DLD1 (cell line): ENCODE measurements at regions not wholly inside any gene's neighbourhood (a gene's known extent, or its start where the extent isn't known, plus 50 kb on each side); places are given as distances from the start of the nearest gene placed in this dataset.

Experiments
- in situ Hi-C: cut with HindIII; loops from 2 replicates; pipeline ENCODE4 v1.10.0; 2017; ENCODE audit warnings: low sequenced_read_pairs

DNA sequence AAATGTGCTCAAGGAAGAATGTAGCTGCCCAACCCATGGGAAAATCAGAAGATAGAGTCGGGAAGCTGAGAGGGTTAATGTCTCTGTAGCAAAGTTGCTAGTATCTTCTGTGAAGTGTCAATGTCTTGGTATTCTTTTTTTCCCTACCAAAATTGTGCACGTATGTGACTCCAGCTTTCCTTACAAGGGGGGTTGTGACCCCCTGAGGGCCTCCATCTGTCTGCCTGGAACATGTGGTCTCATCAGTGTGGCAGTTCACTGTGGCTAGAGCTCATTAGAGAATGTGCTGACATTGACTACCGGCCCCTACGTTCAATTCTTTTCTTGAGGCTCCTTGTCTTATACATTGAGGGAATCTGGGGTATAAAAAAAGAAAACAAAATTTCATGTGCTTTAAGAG, 725.2 kb upstream of the CELF2 start:
- in situ Hi-C loops = no loop called here

DNA sequence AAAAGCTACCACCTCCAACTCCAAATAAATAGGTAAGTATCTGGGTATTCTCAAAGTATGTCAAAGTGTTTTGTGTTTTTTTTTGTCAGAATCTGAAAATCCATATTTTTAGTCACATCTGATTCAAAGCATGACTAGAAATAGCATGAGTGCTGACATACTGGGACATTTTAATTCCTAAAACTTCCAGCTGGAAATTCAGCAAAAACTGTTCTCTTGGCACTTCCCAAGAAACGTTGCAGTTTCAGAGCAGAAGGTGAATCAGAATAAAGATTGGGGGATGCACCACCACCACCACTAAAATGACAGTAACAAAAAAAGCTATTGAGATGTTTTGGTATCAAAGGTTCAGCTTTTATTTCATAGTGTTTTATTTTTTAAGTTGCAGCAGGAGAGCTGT, 724.6 kb upstream of the CELF2 start:
- in situ Hi-C loops = no loop called here

DNA sequence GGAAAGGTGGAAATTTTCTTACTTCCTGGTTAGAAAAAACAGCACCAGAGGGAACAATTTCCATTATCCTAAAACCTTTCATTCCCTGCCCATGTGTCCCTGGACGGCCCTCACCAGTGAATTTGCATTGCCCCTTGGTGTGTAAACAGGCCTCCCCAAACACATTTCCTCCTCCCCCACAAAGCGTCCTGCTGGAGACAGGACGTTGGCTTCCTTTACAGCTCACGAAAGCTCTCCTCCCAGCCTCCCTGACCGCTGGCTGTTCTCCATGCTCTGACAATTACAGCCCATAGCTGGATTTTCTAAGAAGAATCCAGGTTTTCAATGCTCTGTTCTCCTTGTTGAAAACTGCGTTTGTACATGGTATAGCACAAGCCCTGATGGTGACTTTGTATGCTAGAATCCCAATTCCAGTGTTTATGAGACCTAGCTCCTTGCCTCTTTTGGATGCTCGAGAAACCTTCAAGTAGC, 724.2 kb upstream of the CELF2 start:
- in situ Hi-C loops = no loop called here

DNA sequence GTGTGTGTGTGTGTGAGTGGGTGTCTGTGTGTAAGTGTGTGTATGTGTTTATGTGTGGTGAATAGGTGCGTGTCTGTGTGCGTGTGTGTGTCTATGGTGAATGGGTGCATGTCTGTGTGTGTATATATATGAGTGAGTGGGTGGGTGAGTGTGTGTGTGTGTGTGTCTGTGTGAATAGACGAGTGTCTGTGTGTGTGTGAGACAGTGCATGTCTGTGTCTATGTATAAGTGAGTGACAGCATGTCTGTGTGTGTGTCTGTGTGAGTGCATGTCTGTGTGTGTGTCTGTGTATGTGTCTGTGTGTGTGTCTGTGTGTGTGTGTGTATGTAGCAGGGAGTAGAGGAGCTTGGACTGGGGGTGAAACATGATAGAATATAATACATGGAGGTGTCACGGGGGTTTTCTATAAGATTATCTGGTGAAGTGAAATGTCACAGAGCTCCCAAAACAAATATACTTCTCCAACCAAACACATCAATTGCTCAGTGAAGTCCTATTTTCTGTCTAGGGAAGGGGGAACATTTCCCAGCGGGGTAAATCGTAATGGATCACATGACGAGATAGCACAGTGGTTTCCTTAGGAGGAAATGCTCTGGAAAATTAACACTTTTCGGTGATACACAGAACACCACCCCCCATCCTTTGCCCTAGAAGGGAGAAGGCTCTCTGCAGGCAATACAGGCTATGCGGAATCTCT, 723.3 kb upstream of the CELF2 start:
- in situ Hi-C loops = no loop called here

DNA sequence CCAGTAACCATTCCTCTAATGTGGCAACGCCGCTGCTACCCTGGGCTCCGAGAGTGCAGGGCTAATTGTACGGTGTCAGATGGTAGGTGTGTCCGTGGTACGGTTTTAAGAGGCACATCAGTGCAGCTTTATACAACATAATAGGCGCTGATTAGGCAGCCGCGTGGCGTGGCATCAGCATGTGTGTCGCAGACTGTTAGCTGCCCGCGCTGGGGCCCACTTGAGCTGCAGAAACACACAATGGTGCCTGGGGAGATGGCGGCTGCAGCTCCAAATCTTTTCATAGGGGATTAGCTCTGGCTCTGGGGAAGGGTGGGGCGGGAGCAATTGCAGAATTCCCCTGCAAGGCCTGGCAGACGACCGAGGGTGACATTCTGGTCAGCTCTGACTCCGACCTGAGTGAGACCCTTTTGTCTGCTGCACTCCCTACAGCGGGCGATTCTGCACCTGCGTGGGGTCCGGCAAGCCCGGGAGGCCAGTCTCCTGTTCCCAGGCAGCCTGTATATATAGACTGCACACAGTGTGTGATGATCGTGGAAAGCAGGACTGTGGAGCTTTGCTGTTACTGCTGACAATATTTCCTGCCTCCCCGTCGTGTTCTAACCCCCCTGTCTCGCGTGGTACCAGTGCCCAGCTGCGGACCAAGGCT, 722.7 kb upstream of the CELF2 start:
- in situ Hi-C loops = no loop called here

DNA sequence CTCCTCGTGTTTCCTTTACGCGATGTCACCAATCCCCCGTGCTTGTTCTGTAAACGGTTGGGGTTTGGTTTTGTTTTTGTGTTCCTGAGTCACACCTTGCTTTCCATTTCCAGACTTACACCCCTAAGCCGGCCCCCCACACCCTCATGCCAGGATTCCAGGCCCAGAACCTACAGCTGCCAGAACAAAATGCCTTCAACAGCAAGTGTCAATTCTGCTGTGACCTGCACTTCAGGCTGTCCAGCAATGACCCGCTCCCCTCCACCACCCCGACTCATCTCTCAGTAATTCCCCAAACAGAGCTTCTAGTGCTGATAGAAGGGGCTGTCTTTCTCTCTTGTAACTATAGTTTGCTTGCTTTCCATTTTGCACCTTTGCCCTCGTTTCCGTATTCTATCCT, 722.1 kb upstream of the CELF2 start:
- in situ Hi-C loops = no loop called here

DNA sequence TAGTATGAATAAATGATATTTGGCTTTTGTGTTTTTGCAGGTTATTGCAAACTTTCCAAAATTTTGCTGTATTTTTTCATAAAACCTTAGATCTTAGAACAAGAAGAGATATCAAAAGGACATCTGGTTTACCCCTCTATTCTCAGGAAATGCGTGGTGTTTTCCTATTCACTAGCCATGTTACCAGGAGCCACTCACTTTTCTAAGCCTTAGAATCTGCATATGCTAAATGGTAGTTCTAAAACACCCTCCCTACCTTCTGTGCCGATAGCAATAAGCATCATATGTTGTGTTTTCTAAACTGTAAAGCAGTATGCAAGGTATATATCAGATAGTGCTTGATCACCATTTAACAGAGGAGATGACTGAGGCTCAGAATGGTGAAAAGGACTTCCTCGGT, 715.0 kb upstream of the CELF2 start:
- in situ Hi-C loops = no loop called here

DNA sequence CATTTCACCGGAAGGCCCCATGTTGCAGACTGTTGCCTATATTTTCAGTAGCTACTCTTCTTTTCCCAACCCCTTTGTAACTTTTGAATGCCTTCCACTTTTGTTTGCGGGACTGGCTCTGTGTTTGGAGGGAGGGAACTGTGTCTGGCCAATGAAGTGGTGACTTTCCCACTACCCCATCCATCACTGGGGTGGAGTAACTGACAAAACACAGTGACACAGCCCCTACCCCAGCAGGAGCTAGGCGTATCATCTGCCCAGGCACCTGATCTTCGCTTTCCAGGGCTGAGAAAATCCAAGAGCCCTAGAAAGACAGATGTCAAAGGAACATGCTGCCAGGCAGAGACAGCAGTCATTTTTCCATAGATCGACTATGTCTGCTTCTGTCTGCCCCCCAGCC, 710.6 kb upstream of the CELF2 start:
- in situ Hi-C loops = no loop called here

DNA sequence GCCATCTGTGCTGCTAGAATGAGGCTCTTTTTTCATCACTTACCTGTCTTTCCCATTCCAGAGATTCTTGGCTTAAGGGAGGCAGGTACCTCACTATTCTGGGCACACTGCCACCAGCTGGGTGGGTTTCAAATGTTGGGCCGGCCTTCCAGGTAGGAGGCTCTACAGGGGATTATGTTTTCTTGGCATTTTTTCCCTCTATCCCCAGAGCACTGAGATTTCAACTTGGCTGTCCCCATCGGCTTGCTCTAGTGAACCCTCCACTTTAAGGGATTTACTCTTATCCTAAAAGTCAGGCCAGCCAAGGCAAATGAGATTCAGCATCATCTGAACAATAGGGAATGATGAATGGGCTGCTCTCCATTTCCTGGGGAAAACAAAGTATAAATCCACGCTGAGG, 710.1 kb upstream of the CELF2 start:
- in situ Hi-C loops = no loop called here

DNA sequence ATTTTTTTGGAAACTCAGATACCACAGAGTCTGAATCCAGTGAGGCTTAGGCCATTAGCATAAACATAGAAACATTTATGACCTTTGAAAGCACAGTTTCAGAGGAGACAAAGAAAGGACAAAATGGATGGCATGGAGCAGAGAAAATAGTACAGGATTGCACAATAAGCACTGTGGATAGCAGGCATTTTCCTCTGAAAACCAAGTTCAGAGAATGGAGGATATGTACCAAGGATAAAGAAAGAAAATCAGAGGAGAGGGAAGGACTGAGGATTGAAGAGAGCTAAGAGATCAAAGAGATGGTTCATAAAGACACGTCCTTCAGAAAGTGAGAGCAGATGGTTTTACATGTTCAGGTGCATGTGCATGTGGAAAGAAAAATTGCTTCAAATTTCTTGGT, 707.2 kb upstream of the CELF2 start:
- in situ Hi-C loops = no loop called here

DNA sequence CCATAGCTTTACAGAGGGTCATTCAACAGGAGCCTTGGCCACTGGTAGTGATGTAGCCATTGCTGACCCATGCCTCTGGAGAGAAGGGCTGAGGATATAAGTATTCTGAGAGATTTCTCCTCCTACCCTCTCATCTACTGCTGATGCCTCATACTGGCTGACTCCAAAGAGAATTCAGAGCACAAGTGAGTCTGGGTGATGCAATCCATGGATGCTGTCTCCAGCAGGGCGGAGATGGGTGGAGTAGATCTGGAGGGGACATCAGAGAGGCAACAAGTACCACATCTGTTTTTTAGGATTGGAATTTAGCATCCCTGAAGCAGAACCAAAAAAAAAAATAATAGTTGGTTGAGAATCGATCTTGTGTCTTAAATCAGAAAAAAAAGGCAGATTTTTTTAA, 705.7 kb upstream of the CELF2 start:
- in situ Hi-C loops = no loop called here

DNA sequence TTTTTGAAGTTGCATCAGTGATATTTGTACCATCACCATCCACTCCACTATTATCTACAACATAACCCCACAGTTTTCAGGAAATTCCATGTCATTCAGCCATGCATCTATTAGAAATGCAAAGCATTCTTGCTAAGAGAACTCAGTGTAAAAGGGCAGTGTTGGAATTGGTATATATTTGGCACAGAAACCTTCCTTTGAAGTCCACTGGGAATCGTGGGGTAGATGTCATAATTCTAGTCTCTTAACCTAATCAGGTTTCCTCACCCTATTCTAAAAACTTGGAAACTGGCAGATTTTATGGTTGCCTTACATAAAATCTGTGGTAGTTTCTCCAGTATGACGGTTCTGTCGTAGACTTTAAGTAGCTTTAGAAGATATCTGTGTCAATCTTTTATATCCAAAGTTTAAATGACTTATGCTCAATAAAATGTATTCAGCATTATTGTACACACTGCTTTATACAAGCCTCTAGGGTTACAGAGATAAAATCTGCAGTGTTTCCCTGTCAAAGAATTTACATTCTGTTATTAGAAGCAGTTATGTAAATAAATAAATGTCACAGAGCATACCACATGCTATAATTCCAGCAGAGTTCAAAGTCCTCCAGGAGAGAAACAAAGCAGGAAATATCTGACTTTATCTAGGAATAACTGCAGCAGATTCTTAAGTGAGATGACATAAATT, 704.4 kb upstream of the CELF2 start:
- in situ Hi-C loops = no loop called here

DNA sequence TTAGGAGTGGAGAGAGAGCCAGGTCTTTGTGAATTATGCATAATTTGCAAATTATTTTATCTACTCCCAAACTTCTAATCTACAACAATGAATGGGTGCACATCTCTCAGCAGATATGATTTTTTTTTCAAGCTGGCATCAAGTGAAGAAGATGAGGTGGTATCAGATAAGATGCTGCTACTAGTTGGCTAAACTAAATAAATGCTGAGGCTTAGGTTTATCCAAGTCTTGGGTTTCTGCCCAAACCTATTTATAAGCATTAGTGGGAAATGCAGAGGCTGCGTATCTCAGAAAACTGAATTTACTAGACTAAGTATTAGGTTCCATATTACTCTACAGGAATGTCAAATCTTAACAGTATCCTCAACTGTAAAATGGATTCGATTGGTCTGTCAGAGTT, 703.0 kb upstream of the CELF2 start:
- in situ Hi-C loops = no loop called here

DNA sequence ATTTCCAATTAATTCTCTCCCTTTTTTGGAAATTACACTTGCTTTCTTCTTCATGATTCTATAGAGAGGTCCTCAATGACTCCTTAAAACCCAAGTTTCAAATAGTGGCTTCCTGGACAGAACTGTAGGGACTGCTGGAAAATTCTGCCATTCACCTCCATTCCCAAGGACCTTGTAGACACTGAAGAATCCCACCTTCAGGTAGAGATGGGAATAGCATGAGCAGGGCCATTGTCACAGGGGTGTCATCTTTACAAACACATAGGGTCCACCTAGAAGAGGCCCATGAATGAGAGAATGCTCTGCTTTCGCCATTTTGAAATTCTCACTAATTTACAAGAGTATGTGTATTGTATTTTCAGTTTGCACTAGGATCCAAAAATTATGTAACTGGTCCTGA, 701.7 kb upstream of the CELF2 start:
- in situ Hi-C loops = no loop called here

DNA sequence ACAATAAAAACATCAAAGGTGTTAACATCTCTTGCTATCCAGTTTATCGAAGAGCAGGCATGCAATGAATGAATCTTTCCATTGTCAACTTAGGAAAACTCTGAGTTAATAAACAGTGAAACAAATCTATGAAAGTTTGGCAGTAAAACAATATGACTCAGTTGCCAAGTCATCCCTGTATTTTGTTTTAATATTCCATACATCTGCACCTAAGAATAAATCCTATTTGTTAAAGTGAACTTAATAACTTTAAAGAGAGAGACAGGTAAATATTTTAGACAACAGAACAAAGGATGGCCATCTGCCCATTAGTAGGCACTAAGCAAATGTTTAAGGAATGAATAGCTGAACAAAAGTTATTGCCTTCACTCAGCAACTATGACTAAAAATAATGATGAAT, 700.5 kb upstream of the CELF2 start:
- in situ Hi-C loops = no loop called here

DNA sequence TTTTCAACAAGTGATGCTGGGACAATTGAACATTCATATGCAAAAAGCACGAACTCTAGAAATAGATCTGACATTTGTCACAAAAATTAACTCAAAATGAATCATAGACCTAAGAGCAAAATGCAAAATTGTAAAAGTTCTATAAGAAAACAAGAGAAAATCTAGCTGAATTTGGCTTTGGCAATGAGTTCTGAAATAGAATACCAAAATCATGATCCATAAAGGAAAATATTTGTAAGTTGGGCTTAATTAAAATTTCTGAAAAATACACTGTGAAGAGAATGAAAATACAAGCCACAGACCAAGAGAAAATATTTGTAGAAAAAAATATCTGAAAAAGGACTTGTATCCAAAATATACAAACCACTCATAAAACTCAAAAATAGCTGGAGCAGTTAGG, 698.8 kb upstream of the CELF2 start:
- in situ Hi-C loops = no loop called here

DNA sequence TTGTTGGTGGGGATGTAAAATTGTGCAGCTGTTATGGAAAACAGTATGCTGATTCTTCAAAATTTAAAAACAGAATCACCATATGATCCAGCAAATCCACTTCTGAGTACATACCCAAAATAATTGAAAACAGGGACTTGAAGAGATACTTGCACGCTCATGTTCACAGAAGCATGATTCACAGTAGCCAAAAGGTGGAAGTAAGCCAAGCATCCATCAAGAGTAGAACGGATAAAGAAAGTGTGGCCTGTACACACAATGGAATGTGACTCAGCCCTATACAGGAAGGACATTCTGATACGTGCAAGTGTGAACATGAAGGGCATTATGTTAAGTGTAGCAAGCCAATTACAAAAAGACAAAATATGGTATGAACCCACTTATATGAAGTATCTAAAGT, 696.7 kb upstream of the CELF2 start:
- in situ Hi-C loops = no loop called here

DNA sequence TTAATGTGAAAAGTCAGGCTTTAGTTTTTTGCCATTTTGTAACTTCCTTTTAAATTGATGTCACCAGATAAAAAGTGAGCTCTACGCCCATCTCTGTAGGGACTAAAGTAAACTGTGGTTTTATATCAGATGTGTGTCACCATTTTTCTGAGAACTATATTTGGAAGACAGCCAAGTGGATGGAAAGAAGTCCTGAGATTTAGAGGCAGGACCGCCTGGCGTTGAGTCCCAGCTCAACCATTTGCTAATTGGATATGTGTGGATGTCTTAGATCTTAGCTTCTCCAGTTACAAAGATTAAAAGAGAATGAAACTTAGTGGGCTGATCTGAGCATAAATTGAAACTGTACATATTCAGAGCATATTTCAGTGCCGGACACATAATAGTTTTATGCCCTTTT, 691.6 kb upstream of the CELF2 start:
- in situ Hi-C loops = no loop called here

DNA sequence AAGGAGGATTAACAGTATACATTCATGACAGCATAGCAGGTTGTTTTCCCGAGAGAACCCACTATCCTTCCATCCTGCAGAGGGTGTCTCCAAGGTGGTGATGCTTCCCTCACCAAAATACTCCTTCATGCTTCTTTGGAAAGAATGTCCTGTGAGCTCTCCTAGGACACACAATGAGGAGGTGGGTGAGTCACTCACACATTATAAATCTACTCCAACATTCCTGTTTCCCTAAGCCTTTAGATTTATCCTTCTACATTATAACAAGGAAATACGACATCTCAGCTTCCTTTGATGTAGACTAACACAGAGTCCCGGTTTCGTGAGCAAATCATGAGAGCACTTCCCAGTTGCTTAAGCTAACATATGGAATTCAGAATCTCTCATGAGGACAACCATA, 689.7 kb upstream of the CELF2 start:
- in situ Hi-C loops = no loop called here

DNA sequence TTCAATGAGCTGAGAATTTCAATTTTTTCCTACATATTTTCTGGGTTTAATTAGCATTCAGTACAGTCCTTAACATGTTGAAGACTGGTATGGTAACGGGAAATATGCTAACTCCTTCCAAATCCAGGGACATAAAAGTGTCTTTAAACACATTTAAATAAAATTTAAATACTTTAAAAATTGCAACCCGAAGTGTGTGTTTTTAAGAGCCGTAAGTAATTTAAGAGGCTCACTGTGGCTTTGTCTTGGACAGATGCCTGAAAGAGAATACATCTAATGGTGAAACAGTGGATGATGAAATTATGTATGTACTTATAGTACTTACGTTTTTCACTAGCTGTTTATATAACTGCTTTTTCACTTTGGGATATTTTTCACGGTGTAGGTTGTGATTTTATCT, 687.3 kb upstream of the CELF2 start:
- in situ Hi-C loops = no loop called here

DNA sequence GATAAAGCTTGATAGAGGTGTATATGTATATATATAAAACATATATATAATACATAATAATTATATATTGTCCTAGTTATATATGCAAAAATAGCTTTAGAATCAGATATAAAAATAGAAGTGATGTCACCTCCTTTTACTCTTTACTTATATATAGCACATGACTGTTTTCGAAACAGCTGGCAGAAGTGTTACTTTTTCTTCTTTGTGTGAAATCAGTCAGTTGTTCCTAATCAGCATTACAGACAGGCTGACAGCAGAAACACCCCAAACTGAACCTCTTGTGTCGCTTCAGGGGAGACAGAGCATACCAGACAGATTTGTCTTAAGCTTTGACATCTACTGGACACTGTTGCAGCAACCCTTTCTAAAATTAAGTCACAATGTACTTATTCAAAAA, 684.9 kb upstream of the CELF2 start:
- in situ Hi-C loops = no loop called here

DNA sequence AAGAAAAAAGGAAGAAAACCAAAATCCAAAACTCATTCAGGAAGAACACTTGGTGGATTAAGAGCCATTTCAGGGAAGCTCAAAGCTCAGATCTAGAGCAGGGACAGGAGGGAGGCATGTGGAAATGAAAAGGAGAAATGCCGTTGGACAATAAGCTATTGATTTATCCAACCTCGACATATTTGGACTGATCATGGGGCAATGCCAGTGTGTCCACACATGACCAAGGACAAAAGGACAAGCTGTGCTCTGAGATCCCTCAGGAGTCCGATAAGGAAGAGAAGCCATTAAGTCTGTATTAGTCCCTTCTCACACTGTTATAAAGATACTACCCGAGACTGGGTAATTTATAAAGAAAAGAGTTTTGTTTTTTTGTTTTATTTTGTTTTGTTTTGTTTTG, 684.0 kb upstream of the CELF2 start:
- in situ Hi-C loops = no loop called here
